Mucosa of descending colon (tissue), 3 donors: ENCODE measurements at regions not wholly inside any gene's neighbourhood (a gene's known extent, or its start where the extent isn't known, plus 50 kb on each side); places are given as distances from the start of the nearest gene placed in this dataset.

ENCODE experiments used
- ATAC-seq: fragments of 200-7000 bp; cut with Tn5 transposase; one replicate; pipeline ENCODE4 v1.9.1; 2020; ENCODE audit warnings: mild to moderate bottlenecking, moderate library complexity
- DNase-seq, 3 donors: peaks; one replicate each; pipeline ENCODE4 v3.0.0-alpha.2; 2020
- H3K36me3 ChIP-seq: fragments of 200-600 bp; one replicate; pipeline ENCODE4 v1.8.0; 2021; ENCODE audit warnings: low read depth, mild to moderate bottlenecking
- H3K4me1 ChIP-seq: fragments of 200-600 bp; one replicate; pipeline ENCODE4 v1.8.0; 2021; ENCODE audit warnings: low read depth, mild to moderate bottlenecking
- H3K4me3 ChIP-seq: fragments of 200-600 bp; one replicate; pipeline ENCODE4 v1.8.0; 2021; ENCODE audit warnings: mild to moderate bottlenecking
- H3K9me3 ChIP-seq: fragments of 200-600 bp; one replicate; pipeline ENCODE4 v1.8.0; 2021; ENCODE audit warnings: mild to moderate bottlenecking
- CTCF ChIP-seq: fragments of 200-600 bp; IDR thresholded peaks from one replicate; pipeline ENCODE4 v1.8.0; 2022; ENCODE audit warnings: antibody characterized with exemption, mild to moderate bottlenecking
- intact Hi-C, 2 donors: fragments of 100-400 bp; cut with DNase I in 1 of 2; cut with micrococcal nuclease in 1 of 2; formaldehyde crosslinking; loops; one replicate each; pipeline versions ENCODE4 v1.11.0 to v1.11.1; 2022; cut with DNase I, micrococcal nuclease
- donor health status: DM: no; HTN: no; CAD: no; lungs with moderate emphysema.
- donor health status: DM: no; HTN: no; CAD: no.
- donor health status: DM: no; HTN: yes; CAD: no.

GRCh38 chr12:13270817-13271216, 74.3 kb downstream of the EMP1 start:
- Histone ChIP-seq H3K36me3 (no peaks in the 10 kb centered on the region), H3K4me1 (no peaks in the 10 kb centered on the region), H3K9me3 (no peaks in the 10 kb centered on the region), H3K4me3 (no peak overlapping the region)
- intact Hi-C loops: loop anchor here in 1 of 2 donors (10.0 kb wide), 1 partner anchor 894 kb away; no protein-coding TSS in a partner anchor
- no peak for ATAC-seq
- TF ChIP-seq CTCF: no peak
- no peak for DNase-seq
